GM18873 (cell line): ENCODE measurements at regions not wholly inside any gene's neighbourhood (a gene's known extent, or its start where the extent isn't known, plus 50 kb on each side); places are given as distances from the start of the nearest gene placed in this dataset.

Experiments used
- ATAC-seq: cut with Tn5 transposase; IDR thresholded peaks from one replicate; pipeline ENCODE4 v1.9.1; 2021; ENCODE audit warnings: mild to moderate bottlenecking, moderate library complexity, moderate number of reproducible peaks; ENCODE audit not compliant: unreplicated experiment, low FRiP score

GRCh38 chr5:73375191-73375545 is 73.4 kb downstream of the FOXD1 start:
- no peak for ATAC-seq

DNA sequence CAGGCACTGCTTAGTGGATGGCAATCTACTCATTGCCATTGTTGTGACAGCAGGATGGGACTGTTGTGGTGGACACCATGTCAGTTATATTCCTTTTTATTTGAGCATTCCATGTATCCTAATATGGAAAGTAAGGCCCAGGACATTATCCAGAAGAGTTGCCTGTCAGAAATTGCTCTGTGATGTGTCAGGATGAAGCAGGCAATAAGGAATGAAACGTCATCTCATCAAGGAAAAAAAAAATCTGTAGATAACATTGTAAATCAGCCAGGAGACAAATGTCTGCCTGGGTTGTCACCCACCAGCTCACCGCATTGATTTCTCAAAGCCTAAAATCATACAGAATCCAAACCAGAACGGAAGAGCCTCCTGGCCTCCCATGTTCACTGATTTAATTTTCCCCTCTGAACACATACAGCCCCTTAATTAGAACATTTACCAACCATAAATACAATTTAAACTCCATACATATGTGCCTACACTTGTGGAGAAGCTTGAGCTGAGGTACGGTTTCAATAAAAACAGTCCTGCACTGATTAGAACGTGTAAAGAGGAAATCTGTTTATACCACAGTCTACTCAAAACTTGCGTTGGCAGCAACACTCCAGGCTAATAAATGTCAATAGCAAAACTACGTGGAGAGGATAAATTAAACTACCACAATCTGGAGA is 73.9 kb downstream of the FOXD1 start:
- no peak for ATAC-seq

DNA sequence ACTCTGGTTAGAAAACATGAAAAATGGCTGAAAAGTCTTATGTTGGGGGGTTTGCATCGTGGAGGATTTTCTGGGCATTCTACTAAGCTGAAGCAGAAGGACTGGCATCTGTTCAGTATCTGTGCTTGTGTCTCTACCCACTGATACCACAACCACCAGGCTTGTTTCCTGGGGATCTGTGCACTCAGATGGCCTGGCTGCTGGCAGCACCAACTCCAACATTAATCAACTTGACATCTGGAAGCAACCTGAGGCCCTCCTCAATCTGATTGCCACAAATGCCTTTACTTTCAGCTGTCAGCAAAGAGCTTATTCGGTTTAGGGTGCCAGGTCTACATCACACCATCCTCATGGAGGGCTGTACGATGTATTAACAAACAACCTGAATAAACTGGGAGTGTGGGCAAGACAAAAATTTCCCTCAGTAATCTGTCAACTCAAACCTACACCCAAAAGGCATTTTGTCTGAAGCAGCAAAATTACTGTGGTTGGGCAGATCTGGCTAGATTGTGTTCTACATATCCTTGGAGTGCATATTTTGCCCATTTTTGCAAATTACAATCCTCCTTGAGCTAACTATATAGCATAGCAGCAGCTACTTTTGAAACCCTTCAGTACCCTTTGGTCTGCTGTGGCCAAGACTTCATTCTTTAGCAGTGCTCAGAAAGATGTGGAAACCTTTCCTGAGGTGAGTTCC is 74.6 kb downstream of the FOXD1 start:
- ATAC-seq = no peak

- ATAC-seq = no peak
These were observed 77.7 kb downstream of the FOXD1 start for GRCh38 chr5:73370640-73371583.

DNA sequence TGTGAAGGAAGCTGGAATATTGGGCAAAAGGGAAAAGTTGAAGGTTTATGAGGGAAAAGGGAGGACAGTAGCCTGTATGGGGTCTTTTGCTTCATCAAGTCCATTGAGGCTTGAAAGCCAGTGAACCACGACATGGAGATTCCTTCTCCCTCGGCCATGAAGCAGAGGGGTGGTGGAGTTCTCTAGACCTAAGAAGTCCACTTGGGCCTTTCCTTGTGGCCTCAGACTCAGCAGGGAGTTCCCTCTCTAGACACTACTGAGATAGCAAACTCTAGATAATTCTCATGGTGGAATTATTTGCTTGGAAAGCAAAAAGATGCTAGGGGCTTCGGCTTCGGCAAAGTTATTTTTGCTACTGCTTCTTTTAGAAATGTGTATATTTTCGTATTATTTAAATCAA is 78.5 kb downstream of the FOXD1 start:
- ATAC-seq = no peak

GRCh38 chr5:73369278-73369677 is 79.3 kb downstream of the FOXD1 start:
- ATAC-seq = no peak

GRCh38 chr5:73367650-73368049 is 80.9 kb downstream of the FOXD1 start:
- no peak for ATAC-seq

DNA sequence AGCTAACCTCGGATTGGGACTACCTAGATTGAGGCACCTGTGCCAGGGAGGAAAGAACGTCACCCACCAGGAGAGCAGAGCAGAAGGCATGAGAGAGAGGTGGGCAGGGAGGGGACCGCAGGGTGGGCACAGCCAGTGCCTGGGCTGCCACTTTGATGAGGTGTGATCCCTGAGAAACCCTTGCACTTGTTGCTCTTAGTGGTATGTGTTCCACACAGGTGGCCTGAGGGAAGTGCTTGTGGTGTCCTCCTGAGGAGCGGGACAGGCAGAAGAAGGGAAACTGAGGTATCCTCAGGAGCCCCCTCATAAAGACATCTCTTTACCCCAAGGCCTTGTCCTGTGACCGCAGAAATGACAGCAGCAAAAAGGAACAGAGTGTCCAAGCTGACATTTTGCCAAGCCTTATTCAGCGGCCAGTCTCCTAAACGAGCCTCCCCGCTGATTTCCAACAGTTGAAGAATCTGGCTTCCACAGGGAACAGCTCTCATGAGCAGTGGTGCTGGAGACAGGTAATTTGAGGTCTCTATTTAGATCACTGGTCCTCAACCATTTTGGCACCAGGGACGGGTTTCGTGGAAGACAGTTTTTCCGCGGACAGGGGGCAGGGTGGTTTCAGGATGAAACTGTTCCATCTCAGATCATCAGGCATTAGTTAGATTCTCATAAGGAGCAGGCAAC is 82.4 kb downstream of the FOXD1 start:
- ATAC-seq = no peak

GRCh38 chr5:73365301-73365853 is 83.2 kb downstream of the FOXD1 start:
- no peak for ATAC-seq

DNA sequence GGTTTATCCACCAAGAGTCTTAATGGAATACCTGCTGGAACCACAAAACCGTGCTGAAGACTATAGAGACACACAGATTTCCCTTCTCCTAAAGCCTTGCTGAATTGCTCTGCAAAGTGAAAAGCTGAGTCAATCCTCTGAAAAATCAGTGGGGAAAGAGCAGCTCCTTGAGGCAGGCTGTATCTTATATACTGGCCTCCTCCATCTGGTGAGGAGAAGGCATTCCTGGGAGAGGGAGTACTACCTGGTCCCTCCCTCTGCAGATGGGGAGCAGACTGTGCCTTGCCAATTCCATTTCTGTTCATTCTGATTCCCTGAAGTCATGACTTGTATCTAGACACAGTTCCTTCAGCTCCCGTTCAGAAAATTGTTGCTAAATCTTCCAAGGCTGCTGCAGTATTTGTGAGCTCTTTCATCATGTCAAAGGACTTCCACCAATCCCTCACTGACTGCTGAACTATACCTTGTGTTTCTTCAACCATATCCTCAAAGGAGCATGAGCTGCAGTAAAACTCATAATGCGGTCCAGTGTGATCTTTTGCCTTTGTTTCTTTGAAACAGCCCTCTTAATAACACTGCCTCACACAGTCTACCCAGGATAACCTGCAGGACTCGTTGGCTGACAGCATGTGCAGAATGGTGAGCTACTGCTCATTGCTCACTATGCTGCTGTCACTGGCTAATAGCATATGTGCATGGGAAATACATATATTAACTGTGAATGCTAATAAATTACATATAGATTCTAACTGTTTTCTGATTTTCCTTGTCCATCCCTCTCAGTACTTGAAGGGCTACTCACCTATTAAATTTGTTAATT is 84.5 kb downstream of the FOXD1 start:
- ATAC-seq = no peak

- no peak for ATAC-seq
These were observed 89.2 kb downstream of the FOXD1 start for GRCh38 chr5:73359395-73359794.

GRCh38 chr5:73358366-73358765 is 90.2 kb downstream of the FOXD1 start:
- ATAC-seq = no peak

DNA sequence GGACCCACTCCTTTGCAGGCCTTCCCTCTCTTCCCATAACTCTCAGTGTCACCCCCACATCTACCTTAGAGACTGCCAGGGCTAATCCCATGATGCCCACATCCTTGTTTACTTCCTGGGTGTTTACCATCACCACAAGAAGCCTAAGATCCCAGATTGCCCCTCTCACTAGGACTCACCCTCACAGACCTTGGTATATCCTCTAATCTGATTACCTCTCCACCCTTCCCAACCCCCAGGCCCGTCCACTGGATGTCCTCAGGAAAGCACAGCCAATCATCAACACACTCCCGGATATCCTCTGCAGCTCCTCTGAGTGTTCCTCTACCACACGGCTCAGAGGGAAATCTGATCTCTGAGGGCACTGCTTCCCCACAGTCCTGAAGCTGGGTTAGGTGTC is 91.0 kb downstream of the FOXD1 start:
- no peak for ATAC-seq

DNA sequence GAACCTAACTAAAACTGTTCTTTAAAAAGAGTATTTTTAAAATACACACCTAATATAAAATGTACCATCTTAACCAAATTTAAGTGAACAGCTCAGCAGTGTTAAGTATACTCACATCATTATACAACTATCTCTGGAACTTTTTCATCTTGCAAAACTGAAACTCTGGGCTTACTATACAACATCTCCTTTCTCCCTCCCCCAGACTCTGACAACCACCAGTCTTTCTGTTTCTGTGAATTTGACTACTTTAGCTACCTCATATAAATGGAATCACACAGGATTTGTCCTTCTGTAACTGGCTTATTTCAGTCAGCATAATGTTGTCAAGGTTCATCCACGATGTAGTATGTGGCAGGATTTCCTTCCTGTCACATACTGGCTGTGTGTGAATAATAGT is 93.5 kb downstream of the FOXD1 start:
- ATAC-seq = no peak

GRCh38 chr5:73354406-73354805 is 94.2 kb downstream of the FOXD1 start:
- ATAC-seq = no peak

DNA sequence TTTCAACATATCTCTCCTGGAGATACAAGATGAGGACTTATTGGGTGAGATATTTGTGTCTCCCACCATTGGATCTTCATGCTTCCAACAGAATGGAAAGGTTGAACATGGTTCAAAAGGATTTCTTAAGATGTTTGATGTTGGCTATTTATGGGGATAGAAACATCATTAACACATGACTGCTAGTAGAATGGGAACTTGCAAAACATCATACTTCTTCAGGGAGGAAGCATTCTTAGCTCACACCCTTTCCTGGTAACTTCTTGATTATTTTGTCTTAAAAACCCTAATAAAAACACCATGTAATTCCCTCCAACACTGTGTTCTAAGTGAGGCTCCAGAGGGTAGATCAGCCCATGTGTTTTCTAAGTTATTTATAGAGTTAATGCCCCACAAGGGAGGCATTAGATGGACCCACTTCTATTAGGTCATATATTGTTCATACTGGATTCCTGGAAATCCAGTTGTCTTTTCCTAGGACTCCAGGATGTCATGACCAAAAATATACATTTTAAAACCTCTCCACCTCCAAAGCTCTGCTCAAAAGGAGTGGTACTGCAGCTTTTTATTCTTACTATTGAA is 95.8 kb downstream of the FOXD1 start:
- ATAC-seq = no peak

GRCh38 chr5:73352243-73352642 is 96.3 kb downstream of the FOXD1 start:
- ATAC-seq = no peak

GRCh38 chr5:73351593-73351992 is 97.0 kb downstream of the FOXD1 start:
- no peak for ATAC-seq

DNA sequence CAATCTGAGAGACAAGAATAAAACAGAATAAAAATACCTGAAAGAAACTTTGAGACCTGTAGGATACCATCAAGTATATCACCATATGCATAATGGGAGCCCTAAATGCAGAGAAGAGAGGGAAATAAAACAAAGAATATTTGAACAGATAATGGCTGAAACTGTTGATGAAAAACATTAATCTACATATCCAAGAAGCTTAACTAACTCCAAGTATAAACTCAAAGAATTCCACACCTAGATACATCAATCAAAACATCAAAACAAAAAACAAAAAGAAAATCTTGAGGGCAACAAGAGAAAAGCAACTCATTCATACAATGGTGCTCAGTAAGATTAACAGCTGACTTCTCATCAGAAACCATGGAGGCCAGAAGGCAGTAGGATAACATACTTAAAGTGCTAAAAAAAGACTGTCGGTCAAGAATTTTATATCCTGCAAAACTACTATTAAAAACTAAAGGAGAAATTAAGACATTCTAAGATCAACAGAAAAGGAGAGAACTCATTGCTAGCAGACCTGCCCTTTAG is 101.6 kb downstream of the FOXD1 start:
- ATAC-seq = no peak
